Activated T-cell treated with anti-CD3 and anti-CD28 coated beads for 48 hours (primary cell): ENCODE measurements at regions not wholly inside any gene's neighbourhood (a gene's known extent, or its start where the extent isn't known, plus 50 kb on each side); places are given as distances from the start of the nearest gene placed in this dataset.

Experiments
- DNase-seq: peaks from one replicate; pipeline ENCODE4 v3.0.0-alpha.2; 2020; ENCODE audit warnings: low read depth

DNA sequence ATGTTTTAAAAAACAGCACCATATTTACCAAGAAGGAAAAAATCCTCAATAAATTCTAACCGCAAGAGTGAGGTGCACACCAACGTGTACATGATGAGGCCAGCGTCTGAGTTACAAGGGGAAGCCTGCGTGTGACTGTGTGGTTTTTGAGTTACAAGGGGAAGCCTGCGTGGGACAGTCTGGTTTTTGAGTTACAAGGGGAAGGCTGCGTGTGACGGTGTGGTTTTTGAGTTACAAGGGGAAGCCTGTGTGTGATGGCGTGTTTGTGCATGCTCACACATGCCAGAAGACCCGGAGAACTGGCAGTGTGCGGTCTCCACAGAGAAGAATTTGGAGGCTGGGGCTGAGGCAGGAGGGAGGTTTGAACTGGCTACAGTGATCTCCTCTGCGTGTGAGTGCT is 1376.4 kb downstream of the TBC1D22A start:
- no peak for DNase-seq

GRCh38 chr22:48138427-48138826 is 1376.0 kb downstream of the TBC1D22A start:
- DNase-seq, result no peak

DNA sequence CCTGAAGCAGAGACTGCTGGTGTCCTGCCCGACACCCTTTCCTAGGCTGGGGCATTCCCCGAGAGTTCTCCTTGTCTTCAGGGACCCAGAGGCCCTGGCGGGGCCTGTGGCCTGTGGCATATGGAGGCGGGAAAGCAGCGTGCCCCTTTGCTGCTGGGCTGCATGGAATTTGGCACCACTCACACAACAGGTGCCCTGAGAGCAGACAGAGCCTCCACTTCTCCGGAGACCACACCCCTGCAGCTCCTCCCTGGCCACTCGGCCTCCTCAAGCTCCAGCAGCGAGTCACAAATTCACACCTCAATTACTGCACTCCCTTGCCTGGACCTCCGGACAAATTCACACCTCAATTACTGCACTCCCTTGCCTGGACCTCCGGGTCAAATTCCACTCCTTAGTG is 1375.2 kb downstream of the TBC1D22A start:
- DNase-seq, result no peak

- DNase-seq, result no peak
Observed at GRCh38 chr22:48135592-48135991, 1373.1 kb downstream of the TBC1D22A start.

DNA sequence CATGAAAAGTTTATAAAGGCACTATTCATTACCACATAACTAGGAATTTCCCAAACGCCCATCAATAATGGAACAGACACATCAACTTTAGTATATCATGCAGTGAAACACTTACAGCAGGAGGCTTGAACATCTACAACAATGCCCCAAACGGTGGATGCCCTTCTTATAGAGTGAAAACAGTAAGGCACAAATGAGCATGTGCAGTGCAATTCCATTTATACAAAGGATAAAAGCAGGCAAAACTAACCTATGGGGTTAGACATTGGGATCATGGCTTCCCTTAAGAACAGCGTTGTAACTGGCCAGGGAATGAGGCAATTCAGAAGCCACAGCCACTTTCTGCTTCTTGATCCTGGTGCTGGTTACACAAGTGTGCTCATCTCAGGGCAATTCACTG is 1363.0 kb downstream of the TBC1D22A start:
- DNase-seq, result no peak

DNA sequence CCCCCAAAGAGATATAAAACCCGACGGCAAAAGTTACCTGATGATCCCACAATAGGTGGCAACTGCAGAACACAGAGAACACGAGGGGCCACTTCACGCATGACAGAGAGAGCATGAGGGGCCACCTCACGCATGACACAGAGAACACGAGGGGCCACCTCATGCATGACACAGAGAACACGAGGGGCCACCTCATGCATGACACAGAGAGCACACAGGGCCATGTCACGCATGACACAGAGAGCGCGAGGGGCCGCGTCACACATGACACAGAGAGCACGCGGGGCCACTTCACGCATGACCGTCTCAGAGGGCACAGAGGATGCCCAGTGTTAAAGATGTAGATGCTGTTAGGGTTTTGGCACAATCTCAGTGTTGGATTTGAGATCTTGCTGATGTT is 1359.5 kb downstream of the TBC1D22A start:
- no peak for DNase-seq

- DNase-seq, result no peak
Observed at GRCh38 chr22:48118654-48119053, 1356.2 kb downstream of the TBC1D22A start.

GRCh38 chr22:48116871-48117270 is 1354.4 kb downstream of the TBC1D22A start:
- no peak for DNase-seq

DNA sequence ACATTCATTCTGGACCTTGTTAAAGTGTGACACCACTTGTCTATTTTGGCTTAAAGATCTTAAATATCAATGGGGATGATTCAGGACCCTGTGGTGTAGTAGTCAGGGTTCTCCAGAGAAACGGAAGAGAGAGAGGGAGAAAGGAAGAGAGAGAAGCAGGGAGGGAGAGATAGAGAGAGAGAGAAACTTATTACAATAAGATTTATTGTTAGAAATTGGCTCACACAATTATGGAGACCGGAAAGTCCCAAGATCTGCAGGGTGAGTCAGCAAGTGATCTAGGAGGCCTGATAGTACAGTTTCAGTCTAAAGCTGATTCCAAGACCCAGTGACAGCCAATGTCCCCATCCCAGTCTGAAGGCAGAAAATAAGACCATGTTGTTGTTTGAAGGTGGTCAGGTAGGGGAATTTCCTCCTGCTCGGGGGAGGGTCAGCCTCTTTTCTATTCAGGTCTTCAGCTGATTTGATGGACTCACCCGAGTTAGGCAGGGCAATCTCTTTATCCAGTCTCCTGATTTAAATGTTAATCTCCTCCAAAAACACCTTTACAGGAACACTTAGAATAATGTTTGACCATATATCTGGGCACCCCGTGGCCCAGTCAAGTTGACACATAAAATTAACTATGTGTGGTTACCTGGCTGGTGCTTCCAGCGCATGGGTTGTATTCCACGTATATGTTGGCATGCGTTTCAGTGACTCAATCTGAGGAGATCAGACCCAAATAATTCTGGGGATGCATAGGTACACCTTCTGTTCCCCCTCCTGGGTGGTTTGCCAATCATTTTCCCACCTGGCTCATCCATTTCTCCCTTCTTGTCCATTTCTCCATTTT is 1350.5 kb downstream of the TBC1D22A start:
- DNase-seq, result no peak

DNA sequence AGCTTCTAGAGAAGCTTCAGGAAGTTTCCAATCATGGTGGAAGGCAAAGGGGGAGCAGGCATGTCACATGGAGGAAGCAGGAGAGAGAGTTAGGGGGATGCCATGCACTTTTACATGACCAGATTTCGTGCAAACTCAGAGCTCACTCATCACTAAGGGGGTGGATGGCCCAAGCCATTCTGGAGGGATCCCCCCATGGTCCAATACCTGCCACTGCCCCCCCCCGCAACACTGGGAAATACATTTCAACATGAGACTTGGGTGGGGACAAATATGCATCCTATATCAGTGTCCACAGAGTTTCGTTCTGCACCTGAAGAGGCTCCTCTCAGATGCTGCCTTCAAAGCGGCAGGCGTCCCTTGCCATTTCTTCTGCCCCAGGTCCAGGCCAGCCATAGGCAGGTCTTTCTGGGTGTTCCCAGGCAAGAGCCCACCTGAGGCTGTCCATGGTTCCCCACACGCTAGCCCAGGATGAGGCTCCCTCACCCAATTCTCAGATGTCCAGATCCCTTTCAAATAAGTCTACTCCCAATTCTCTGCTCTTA is 1344.3 kb downstream of the TBC1D22A start:
- no peak for DNase-seq

- DNase-seq, result no peak
Observed at GRCh38 chr22:48106215-48106614, 1343.8 kb downstream of the TBC1D22A start.

- DNase-seq, result no peak
Observed at GRCh38 chr22:48105259-48105658, 1342.8 kb downstream of the TBC1D22A start.

GRCh38 chr22:48104766-48105165 is 1342.3 kb downstream of the TBC1D22A start:
- no peak for DNase-seq

DNA sequence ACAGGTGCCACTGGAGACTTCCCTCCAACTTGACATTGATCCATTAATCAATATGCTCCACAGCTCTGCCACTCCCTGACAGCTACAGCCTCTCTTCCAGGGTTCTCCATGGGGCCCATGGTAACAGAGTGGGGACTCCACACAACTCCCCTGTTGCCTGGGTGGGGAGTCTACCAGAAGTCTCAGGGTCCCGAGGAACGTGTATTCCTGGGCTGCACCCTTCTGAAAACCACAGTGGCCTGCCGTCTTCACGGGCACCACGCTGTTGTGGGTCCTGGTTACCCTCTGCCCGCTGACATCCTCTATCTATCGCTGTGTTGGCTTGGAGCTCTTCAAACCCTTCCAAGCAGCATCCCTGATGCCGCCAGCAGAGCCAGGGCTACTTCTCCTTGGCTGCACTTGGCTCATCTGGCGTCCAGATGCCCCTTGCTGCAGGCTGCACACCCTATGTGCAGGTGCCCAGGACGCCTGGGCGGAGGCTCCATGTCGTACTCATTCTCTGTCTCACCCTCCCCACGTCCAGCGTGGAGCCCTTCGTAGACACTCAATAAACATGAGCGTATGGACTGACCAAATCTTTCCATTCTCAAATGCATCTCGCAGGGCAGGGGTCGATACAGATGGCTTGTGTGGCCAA is 1341.8 kb downstream of the TBC1D22A start:
- DNase-seq, result no peak

DNA sequence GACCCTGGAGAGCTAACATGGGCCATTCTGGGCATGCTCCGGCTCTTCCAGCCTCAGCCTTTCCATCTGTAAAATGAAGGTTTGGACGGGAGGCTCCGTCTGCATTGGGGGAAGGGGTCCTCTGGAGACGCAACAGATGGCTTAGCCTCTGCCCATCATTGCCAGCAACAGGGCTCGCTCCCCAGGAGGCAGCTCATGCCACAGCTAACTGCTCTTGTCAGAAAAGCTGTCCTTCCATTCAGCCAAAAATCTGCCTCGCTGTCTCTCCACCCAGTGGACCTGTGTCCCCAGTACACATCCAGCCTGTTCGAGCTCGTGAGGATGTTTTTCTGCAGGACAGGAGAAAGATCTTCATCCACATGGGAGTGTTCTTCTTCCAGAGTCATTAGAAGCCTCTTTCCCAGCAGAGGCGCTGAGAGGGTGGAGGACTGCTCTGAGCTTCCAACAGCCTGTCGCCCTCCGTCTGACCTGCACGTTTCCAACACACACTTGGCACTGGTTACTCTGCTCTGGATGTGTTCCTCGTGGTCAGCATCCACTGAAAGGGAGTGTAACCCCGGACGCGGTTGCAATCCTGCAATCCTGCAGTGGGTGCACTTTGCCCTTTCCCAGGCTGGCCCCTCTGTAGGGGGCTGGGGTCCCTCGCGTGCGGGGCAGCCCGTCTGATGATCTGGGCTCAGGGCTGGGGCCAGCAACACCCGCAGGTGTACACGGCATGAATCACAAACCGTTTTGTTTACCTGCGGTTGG is 1340.9 kb downstream of the TBC1D22A start:
- no peak for DNase-seq

DNA sequence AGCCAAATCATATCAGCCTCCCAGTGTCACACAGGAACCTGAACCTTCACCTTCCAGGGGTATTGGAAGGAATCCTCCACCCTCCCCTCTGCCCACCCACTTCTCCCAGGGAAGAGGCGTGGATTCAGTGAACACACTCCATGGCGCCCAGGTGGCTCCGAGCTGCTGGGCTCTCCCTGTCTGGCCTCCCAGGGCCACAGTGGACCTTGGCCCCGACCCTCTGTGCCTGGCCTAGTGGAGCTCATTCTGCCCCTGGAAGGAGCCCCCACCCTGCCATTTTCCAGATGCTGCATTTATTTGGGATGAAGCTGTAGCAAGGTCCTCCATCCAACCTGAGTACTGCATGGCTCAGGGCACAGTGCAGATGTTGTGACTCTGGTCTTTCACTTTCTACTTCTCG is 1340.1 kb downstream of the TBC1D22A start:
- DNase-seq, result no peak

GRCh38 chr22:48101704-48102103 is 1339.3 kb downstream of the TBC1D22A start:
- DNase-seq, result no peak

- no peak for DNase-seq
Observed at GRCh38 chr22:48100685-48101417, 1338.4 kb downstream of the TBC1D22A start.

- DNase-seq, result no peak
Observed at GRCh38 chr22:48099671-48100070, 1337.2 kb downstream of the TBC1D22A start.

DNA sequence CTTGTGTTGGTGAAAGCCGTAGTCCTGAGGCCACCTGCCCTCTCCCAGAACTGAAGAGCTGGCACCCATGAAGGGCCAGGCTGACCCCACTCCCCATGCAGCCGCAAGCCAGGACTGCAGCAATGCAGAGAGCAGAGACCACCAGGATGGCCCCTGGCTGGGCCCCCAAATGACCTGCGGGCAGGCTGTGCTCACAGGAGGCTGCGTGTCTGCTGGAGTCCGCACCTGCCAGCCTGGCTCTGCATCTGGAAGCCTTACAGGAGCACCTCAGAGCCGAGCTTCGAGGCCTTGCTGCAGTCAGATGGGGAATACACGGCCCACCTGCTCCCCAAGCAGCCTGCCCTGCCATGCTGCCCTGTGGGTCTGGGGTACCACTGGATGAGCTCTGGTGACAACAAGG is 1336.8 kb downstream of the TBC1D22A start:
- DNase-seq, result no peak

GRCh38 chr22:48098921-48099245 is 1336.4 kb downstream of the TBC1D22A start:
- no peak for DNase-seq

GRCh38 chr22:48098243-48098920 is 1335.9 kb downstream of the TBC1D22A start:
- no peak for DNase-seq
